ENCODE measurements at regions not wholly inside any gene's neighbourhood (a gene's known extent, or its start where the extent isn't known, plus 50 kb on each side); places are given as distances from the start of the nearest gene placed in this dataset.

DNA sequence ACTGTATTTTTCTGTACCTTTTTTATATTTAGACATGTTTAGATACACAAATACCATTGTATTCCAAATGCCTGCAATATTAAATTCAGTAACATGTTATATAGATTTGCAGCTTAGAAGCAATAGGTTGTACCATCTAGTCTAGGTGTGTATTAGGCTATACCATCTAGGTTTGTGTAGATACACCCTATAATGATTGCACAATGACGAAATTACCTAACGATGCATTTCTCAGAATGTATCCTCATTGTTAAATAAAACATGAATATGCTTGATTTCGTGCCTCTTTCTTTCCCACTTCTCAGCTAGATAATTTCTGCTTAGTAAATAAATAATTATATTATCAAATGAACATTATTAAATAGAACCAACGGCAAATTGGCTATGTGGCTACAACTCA is 653.0 kb downstream of the EPM2A start:
- H3K14ac ChIP-seq (ENCODE audit: insufficient read length): no peak overlapping the region
- DNase-seq (ENCODE audit: low read depth in 1 of 2, low spot score in 2 of 2): no peak
- no peak overlapping the region for H3K27ac ChIP-seq (ENCODE audit: low read depth, low read length)
- H3K36me3 ChIP-seq (ENCODE audit: control insufficient read depth in 2 of 4, insufficient read depth in 4 of 4, low read length in 3 of 4): no peaks in the 10 kb centered on the region
- CTCF ChIA-PET (ENCODE audit: partially characterized antibody): interaction anchor here (1.3 kb wide), 1 partner anchor 40 kb away, joined by 3 read pairs; no protein-coding TSS in a partner anchor
- WGBS, 2 experiments (ENCODE audit: extremely low coverage in 1 of 2, insufficient coverage in 1 of 2, insufficient read length in 1 of 2, insufficient replicate concordance in 2 of 2, low coverage in 1 of 2, low lambda C conversion rate in 2 of 2, missing lambda C conversion rate in 1 of 2): 76% methylated on average over 4 of the region's 4 CpGs; no CpG with 5 or more reads in 1 of the 2 experiments
- H2BK120ac ChIP-seq (replicated peaks; ENCODE audit: low read depth, low read length): no peak overlapping the region
- no peak overlapping the region for H3K23ac ChIP-seq (ENCODE audit: insufficient read length)
- H3K27me3 ChIP-seq (replicated peaks in 1 of 4; ENCODE audit: control insufficient read depth in 3 of 4, extremely low read depth in 1 of 4, insufficient read depth in 3 of 4, low read length in 3 of 4): no peaks in the 10 kb centered on the region
- peaks cover 0 to 3% (median 0%) of the 10 kb centered on the region in 4 experiments; a peak in 1 of 7 replicates for H3K4me1 ChIP-seq (replicated peaks in 1 of 4; ENCODE audit: control insufficient read depth in 3 of 4, insufficient read depth in 4 of 4, low read length in 3 of 4)
- no peak overlapping the region for H2BK15ac ChIP-seq (ENCODE audit: low read length)
- H3K4me3 ChIP-seq (ENCODE audit: extremely low read depth in 1 of 4, insufficient read depth in 2 of 4, low read depth in 3 of 4, low read length in 4 of 4): no peak overlapping the region
- H2BK20ac ChIP-seq (ENCODE audit: low read length): no peak overlapping the region
- no peak overlapping the region for H3K9ac ChIP-seq (replicated peaks in 1 of 4; ENCODE audit: extremely low read depth in 1 of 4, low read depth in 3 of 4, low read length in 3 of 4)
- POLR2A ChIA-PET (ENCODE audit: partially characterized antibody): no interaction called here
- no peak overlapping the region for H3K18ac ChIP-seq (ENCODE audit: extremely low read depth, low read length)
- no peak overlapping the region for H3K4me2 ChIP-seq (ENCODE audit: insufficient read depth in 1 of 2, low read depth in 2 of 2, low read length in 2 of 2)
- no peak overlapping the region for H2AK5ac ChIP-seq (ENCODE audit: low read depth, low read length)
- FAIRE-seq: no peak
- H3K79me2 ChIP-seq (ENCODE audit: control insufficient read depth in 1 of 2, insufficient read depth in 2 of 2, low read length in 2 of 2): no peaks in the 10 kb centered on the region
- no peak overlapping the region for H2AFZ ChIP-seq (ENCODE audit: low read length)
- no peak overlapping the region for H3K56ac ChIP-seq (replicated peaks; ENCODE audit: insufficient read length, low read depth, low read length)
- no peak overlapping the region for H4K91ac ChIP-seq (replicated peaks; ENCODE audit: insufficient read length, low read length)
- H4K8ac ChIP-seq (ENCODE audit: extremely low read depth, insufficient read depth, low read length): no peak overlapping the region
- no peaks in the 10 kb centered on the region for H3K23me2 ChIP-seq (ENCODE audit: low read depth, low read length)
- TF ChIP-seq, protein P1, sequence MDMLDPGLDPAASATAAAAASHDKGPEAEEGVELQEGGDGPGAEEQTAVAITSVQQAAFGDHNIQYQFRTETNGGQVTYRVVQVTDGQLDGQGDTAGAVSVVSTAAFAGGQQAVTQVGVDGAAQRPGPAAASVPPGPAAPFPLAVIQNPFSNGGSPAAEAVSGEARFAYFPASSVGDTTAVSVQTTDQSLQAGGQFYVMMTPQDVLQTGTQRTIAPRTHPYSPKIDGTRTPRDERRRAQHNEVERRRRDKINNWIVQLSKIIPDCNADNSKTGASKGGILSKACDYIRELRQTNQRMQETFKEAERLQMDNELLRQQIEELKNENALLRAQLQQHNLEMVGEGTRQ (IDR thresholded peaks at IDR 0.05; ENCODE audit: low read length): no peak
- TF ChIP-seq PHF8 (conservative IDR thresholded peaks at IDR 0.05; ENCODE audit: low read depth, low read length) (no peak), CBX8 (IDR thresholded peaks at IDR 0.05; ENCODE audit: borderline replicate concordance, low read depth, low read length) (no peak), SRF (IDR thresholded peaks at IDR 0.05; ENCODE audit: low read depth, low read length) (no peak), EP300 (IDR thresholded peaks at IDR 0.05; ENCODE audit: borderline replicate concordance in 1 of 2, low read depth in 2 of 2, low read length in 2 of 2) (no peak), SIRT6 (IDR thresholded peaks at IDR 0.05; ENCODE audit: low read length) (no peak), CHD1 (IDR thresholded peaks at IDR 0.05; ENCODE audit: low read depth, low read length) (no peak)
- no peak overlapping the region for H3K4ac ChIP-seq (replicated peaks; ENCODE audit: insufficient read length, low read depth, low read length)
- no peak overlapping the region for H2BK5ac ChIP-seq (ENCODE audit: low read depth, low read length)
- H4K5ac ChIP-seq (ENCODE audit: insufficient read length, low read depth, low read length): no peak overlapping the region
- H4K20me1 ChIP-seq (replicated peaks in 1 of 2; ENCODE audit: control insufficient read depth in 1 of 2, insufficient read depth in 2 of 2, low read length in 2 of 2): no peaks in the 10 kb centered on the region
- no peaks in the 10 kb centered on the region for H3K9me3 ChIP-seq (ENCODE audit: insufficient read depth in 2 of 2, low read depth in 1 of 2, low read length in 1 of 2)
- H2BK12ac ChIP-seq (ENCODE audit: low read depth, low read length): no peak overlapping the region
- no peaks in the 10 kb centered on the region for H3K79me1 ChIP-seq (ENCODE audit: low read depth, low read length)

All from H1 (cell line).